ENCODE measurements at regions not wholly inside any gene's neighbourhood (a gene's known extent, or its start where the extent isn't known, plus 50 kb on each side); places are given as distances from the start of the nearest gene placed in this dataset.

- no peak for TF ChIP-seq EZH2 (IDR thresholded peaks at IDR 0.05; ENCODE audit: low read length)
- no peak for TF ChIP-seq CTCF (optimal IDR thresholded peaks at IDR 0.05 in 1 of 3, IDR thresholded peaks at IDR 0.05 in 1 of 3, conservative IDR thresholded peaks at IDR 0.05 in 1 of 3; ENCODE audit: extremely low read depth in 1 of 3, insufficient read depth in 2 of 3, low read length in 3 of 3)
These were observed 64.8 kb downstream of the CARTPT start for GRCh38 chr5:71783891-71784290.
